Urothelium cell line (cell line): ENCODE measurements at regions not wholly inside any gene's neighbourhood (a gene's known extent, or its start where the extent isn't known, plus 50 kb on each side); places are given as distances from the start of the nearest gene placed in this dataset.
A peak's percentile ranks its signal among the peaks of the same experiment; 100 is the strongest.

Experiments
- DNase-seq: peaks from one replicate; pipeline ENCODE4 v3.0.0; 2011; ENCODE audit warnings: low spot score, mixed read lengths
- FAIRE-seq: peaks from 2 replicates; lab custom pipeline; 2011; peaks lifted over from hg19 to GRCh38; lab: Jason Lieb, UNC

GRCh38 chr4:45122406-45122805 is 396.1 kb upstream of the GNPDA2 start:
- no peak for FAIRE-seq
- no peak for DNase-seq

GRCh38 chr4:45121426-45121975 is 395.1 kb upstream of the GNPDA2 start:
- no peak for FAIRE-seq
- no peak for DNase-seq

GRCh38 chr4:45120163-45120562 is 393.8 kb upstream of the GNPDA2 start:
- FAIRE-seq (no peak), DNase-seq (no peak)

GRCh38 chr4:45119376-45119775 is 393.0 kb upstream of the GNPDA2 start:
- FAIRE-seq (no peak), DNase-seq (no peak)

GRCh38 chr4:45102716-45103115 is 376.4 kb upstream of the GNPDA2 start:
- FAIRE-seq = no peak
- no peak for DNase-seq

GRCh38 chr4:45100956-45101818 is 374.8 kb upstream of the GNPDA2 start:
- peak; percentile 67 for FAIRE-seq
- DNase-seq = peak; percentile 52

GRCh38 chr4:45099471-45099870 is 373.1 kb upstream of the GNPDA2 start:
- FAIRE-seq (no peak), DNase-seq (no peak)

GRCh38 chr4:45094684-45095083 is 368.3 kb upstream of the GNPDA2 start:
- DNase-seq (no peak), FAIRE-seq (no peak)

- no peak for FAIRE-seq
- no peak for DNase-seq
Measured at GRCh38 chr4:45082101-45082500, 355.7 kb upstream of the GNPDA2 start.

- DNase-seq (no peak), FAIRE-seq (no peak)
Measured at GRCh38 chr4:45079616-45080015, 353.3 kb upstream of the GNPDA2 start.

GRCh38 chr4:45078201-45078600 is 351.8 kb upstream of the GNPDA2 start:
- no peak for FAIRE-seq
- no peak for DNase-seq

- FAIRE-seq = no peak
Measured at GRCh38 chr4:45072981-45073380, 346.6 kb upstream of the GNPDA2 start.

GRCh38 chr4:45064741-45065140 is 338.4 kb upstream of the GNPDA2 start:
- FAIRE-seq = no peak
- no peak for DNase-seq

More at GRCh38 chr4:45072981-45073380, 346.6 kb upstream of the GNPDA2 start:
- DNase-seq = no peak

GRCh38 chr4:45063696-45064095 is 337.3 kb upstream of the GNPDA2 start:
- DNase-seq (no peak), FAIRE-seq (no peak)

- DNase-seq (no peak), FAIRE-seq (no peak)
Measured at GRCh38 chr4:45062935-45063545, 336.7 kb upstream of the GNPDA2 start.

- DNase-seq = no peak
- no peak for FAIRE-seq
Measured at GRCh38 chr4:45043911-45044310, 317.6 kb upstream of the GNPDA2 start.

GRCh38 chr4:45036677-45037076 is 310.3 kb upstream of the GNPDA2 start:
- no peak for FAIRE-seq

GRCh38 chr4:45033676-45034419 is 307.5 kb upstream of the GNPDA2 start:
- FAIRE-seq (no peak), DNase-seq (no peak)

More at GRCh38 chr4:45036677-45037076, 310.3 kb upstream of the GNPDA2 start:
- DNase-seq = no peak

GRCh38 chr4:45030059-45030458 is 303.7 kb upstream of the GNPDA2 start:
- no peak for FAIRE-seq
- DNase-seq = no peak

GRCh38 chr4:45007508-45007907 is 281.2 kb upstream of the GNPDA2 start:
- FAIRE-seq (no peak), DNase-seq (no peak)

- no peak for FAIRE-seq
- no peak for DNase-seq
Measured at GRCh38 chr4:45006078-45006477, 279.7 kb upstream of the GNPDA2 start.
